OCI-LY7 (cell line): ENCODE measurements at regions not wholly inside any gene's neighbourhood (a gene's known extent, or its start where the extent isn't known, plus 50 kb on each side); places are given as distances from the start of the nearest gene placed in this dataset.

Experiments used
- BruUV-seq: library from RNA; stranded (reverse); fragments of 400-500 nt; replicated peaks from 2 replicates; lab custom pipeline; 2021; lab: Mats Ljungman, UMichigan
- CTCF ChIA-PET: fragments of 300-600 bp; sonication (Branson Sonifier 250); formaldehyde crosslinking; loops from one replicate; lab custom pipeline; 2022; ENCODE audit warnings: antibody characterized with exemption; ENCODE audit not compliant: unreplicated experiment; lab: Charles Lee
- POLR2A ChIA-PET: fragments of 300-600 bp; sonication (Branson Sonifier 250); formaldehyde crosslinking; loops from one replicate; lab custom pipeline; 2022; ENCODE audit warnings: antibody characterized with exemption; lab: Charles Lee
- DNase-seq: peaks from one replicate; pipeline ENCODE4 v3.0.0-alpha.2; 2015; ENCODE audit warnings: low spot score
- H2AFZ ChIP-seq: fragments of 200-600 bp; sonication (generic), shearing (Covaris generic); 2 replicates; pipeline ENCODE4 v1.6.1; 2014; ENCODE audit warnings: mild to moderate bottlenecking, antibody characterized with exemption, low read length, moderate library complexity
- H3K27ac ChIP-seq: fragments of 200-600 bp; sonication (generic); 2 replicates; pipeline ENCODE4 v1.5.1; 2014; ENCODE audit warnings: mixed run types, low read depth, mild to moderate bottlenecking, moderate library complexity, low read length, inconsistent platforms; ENCODE audit not compliant: poor library complexity, severe bottlenecking
- H3K36me3 ChIP-seq: fragments of 200-600 bp; sonication (generic); 2 replicates; pipeline ENCODE4 v1.6.1; 2014; ENCODE audit warnings: mild to moderate bottlenecking, antibody characterized with exemption, low read length, moderate library complexity, mixed read lengths; ENCODE audit not compliant: insufficient read depth
- H3K4me1 ChIP-seq: fragments of 200-600 bp; sonication (generic); 2 replicates; pipeline ENCODE4 v1.5.1; 2014; ENCODE audit warnings: mild to moderate bottlenecking, low read length; ENCODE audit not compliant: insufficient read depth, poor library complexity, severe bottlenecking
- H3K4me2 ChIP-seq: fragments of 200-600 bp; sonication (generic); 2 replicates; pipeline ENCODE4 v1.6.1; 2014; ENCODE audit warnings: mild to moderate bottlenecking, low read length
- H3K4me3 ChIP-seq: fragments of 200-600 bp; sonication (generic); 2 replicates; pipeline ENCODE4 v1.5.1; 2014; ENCODE audit warnings: mild to moderate bottlenecking, low read depth, low read length; ENCODE audit not compliant: poor library complexity, severe bottlenecking
- H3K79me2 ChIP-seq: fragments of 200-600 bp; sonication (generic); 2 replicates; pipeline ENCODE4 v1.6.1; 2016; ENCODE audit warnings: low read depth, mild to moderate bottlenecking, low read length, moderate library complexity, mixed read lengths; ENCODE audit not compliant: insufficient read depth
- H3K9me2 ChIP-seq: fragments of 200-600 bp; sonication (generic); 2 replicates; pipeline ENCODE4 v1.6.1; 2016; ENCODE audit warnings: mild to moderate bottlenecking, low read length, mixed read lengths; ENCODE audit not compliant: insufficient read depth
- H3K9me3 ChIP-seq: fragments of 200-600 bp; sonication (generic); 2 replicates; pipeline ENCODE4 v1.6.1; 2014; ENCODE audit warnings: mild to moderate bottlenecking, mixed run types, low read length, mixed read lengths
- H4K20me1 ChIP-seq: fragments of 200-600 bp; sonication (generic); 2 replicates; pipeline ENCODE4 v1.6.1; 2014; ENCODE audit warnings: mild to moderate bottlenecking, antibody characterized with exemption, low read length, moderate library complexity, mixed read lengths; ENCODE audit not compliant: insufficient read depth
- CTCF ChIP-seq: fragments of 200-600 bp; sonication (generic); conservative IDR thresholded peaks from 2 replicates; pipeline ENCODE4 v1.5.1; 2014; ENCODE audit warnings: mild to moderate bottlenecking, antibody characterized with exemption, low read length, moderate library complexity, mixed read lengths
- EZH2phosphoT487 ChIP-seq: fragments of 200-600 bp; sonication (generic); IDR thresholded peaks from 2 replicates; pipeline ENCODE4 v1.6.1; 2018; ENCODE audit warnings: low read depth, borderline replicate concordance, mild to moderate bottlenecking, mixed run types, antibody characterized with exemption, low read length, moderate library complexity, mixed read lengths
- intact Hi-C: fragments of 100-400 bp; cut with micrococcal nuclease; formaldehyde crosslinking; loops from one replicate; pipeline ENCODE4 v1.10.0; 2022; ENCODE audit not compliant: unreplicated experiment

GRCh38 chr14:65318636-65319506 is 93.7 kb upstream of the FUT8 start:
- peaks cover 10% of the 10 kb centered on the region; the same call in 1 of the 2 replicates for H3K9me3 ChIP-seq
- intact Hi-C loops: loop anchor here (1.0 to 2.0 kb wide), 5 partner anchors 15 to 112 kb away; partner anchors contain the start of gene FUT8
- DNase-seq: peak; percentile 97
- H3K4me2 ChIP-seq: peak overlapping the region; percentile 75
- H2AFZ ChIP-seq: peak overlapping the region; percentile 7; the same call in 1 of the 2 replicates
- H3K27ac ChIP-seq: peak overlapping the region; percentile 96
- TF ChIP-seq CTCF (no peak), EZH2phosphoT487 (no peak)
- H3K4me1 ChIP-seq: peaks cover 95% of the 10 kb centered on the region
- H3K36me3 ChIP-seq: peaks cover 9% of the 10 kb centered on the region
- peak overlapping the region; percentile 60 for H3K4me3 ChIP-seq
- no peaks in the 10 kb centered on the region for H4K20me1 ChIP-seq
- CTCF ChIA-PET: interaction anchor here (1.0 to 2.7 kb wide), 8 partner anchors 11 to 96 kb away, joined by 3 to 23 read pairs (median 4); partner anchors contain the start of gene FUT8
- H3K79me2 ChIP-seq: peaks cover 16% of the 10 kb centered on the region; the same call in 1 of the 2 replicates
- H3K9me2 ChIP-seq: no peaks in the 10 kb centered on the region
- BruUV-seq: TSS peak; percentile 53
- POLR2A ChIA-PET: interaction anchor here (0.5 to 9.6 kb wide), 24 partner anchors 13 to 355 kb away, joined by 3 to 378 read pairs (median 5); partner anchors contain the start of gene FUT8

GRCh38 chr14:65320661-65321308 is 91.7 kb upstream of the FUT8 start:
- TF ChIP-seq CTCF (no peak), EZH2phosphoT487 (no peak)
- peaks cover 7% of the 10 kb centered on the region; the same call in 1 of the 2 replicates for H3K9me3 ChIP-seq
- ChIA-PET POLR2A (interaction anchor here (0.8 to 9.6 kb wide), 14 partner anchors 11 to 114 kb away, joined by 3 to 378 read pairs (median 12); partner anchors contain the start of gene FUT8), CTCF (interaction anchor here (0.6 to 2.7 kb wide), 9 partner anchors 9 to 91 kb away, joined by 3 to 23 read pairs (median 4); partner anchors contain the start of gene FUT8)
- H3K4me3 ChIP-seq: peak overlapping the region; percentile 11
- H3K36me3 ChIP-seq: peaks cover 6% of the 10 kb centered on the region
- H3K9me2 ChIP-seq: no peaks in the 10 kb centered on the region
- intact Hi-C loops: no loop called here
- no TSS peak for BruUV-seq
- H3K79me2 ChIP-seq: peaks cover 6% of the 10 kb centered on the region; the same call in 1 of the 2 replicates
- peaks cover 92% of the 10 kb centered on the region for H3K4me1 ChIP-seq
- H3K4me2 ChIP-seq: peak overlapping the region; percentile 75
- no peaks in the 10 kb centered on the region for H4K20me1 ChIP-seq
- H3K27ac ChIP-seq: peak overlapping the region; percentile 96
- DNase-seq: peak; percentile 61
- peak overlapping the region; percentile 77; the same call in 1 of the 2 replicates for H2AFZ ChIP-seq
